ENCODE measurements at regions not wholly inside any gene's neighbourhood (a gene's known extent, or its start where the extent isn't known, plus 50 kb on each side); places are given as distances from the start of the nearest gene placed in this dataset.

GRCh38 chr10:45550903-45551786 is 121.4 kb downstream of the ZFAND4 start:
- H3K4me3 Mint-ChIP-seq, result no peak overlapping the region
- H3K27ac Mint-ChIP-seq, result no peak overlapping the region
- Histone ChIP-seq H3K4me1 (ENCODE audit: insufficient read depth, low read length) (no peaks in the 10 kb centered on the region), H3K4me3 (ENCODE audit: low read length) (no peak overlapping the region), H3K9me3 (ENCODE audit: control insufficient read depth in 1 of 2, insufficient read depth in 1 of 2, low read length in 2 of 2) (no peaks in the 10 kb centered on the region), H3K36me3 (ENCODE audit: insufficient read depth, low read length) (peaks cover 7% of the 10 kb centered on the region), H3K27ac (ENCODE audit: low read depth in 1 of 2, low read length in 2 of 2) (no peak overlapping the region), H3K27me3 (ENCODE audit: control insufficient read depth in 1 of 2, insufficient read depth in 2 of 2, low read length in 2 of 2) (no peaks in the 10 kb centered on the region)
- POLR2A ChIA-PET, result no interaction called here
- no peaks in the 10 kb centered on the region for H3K27me3 Mint-ChIP-seq
- H3K9me3 Mint-ChIP-seq, result no peaks in the 10 kb centered on the region
- intact Hi-C loops (cut with DNase I, micrococcal nuclease), result no loop called here
- CTCF ChIA-PET, result no interaction called here
- H3K4me1 Mint-ChIP-seq (ENCODE audit: low read depth), result peaks cover 33% of the 10 kb centered on the region
- peaks cover 52% of the 10 kb centered on the region for H3K36me3 Mint-ChIP-seq (ENCODE audit: low read depth)
- ATAC-seq (ENCODE audit: poor library complexity), result no peak
- no peak for DNase-seq
- TF ChIP-seq CTCF (IDR thresholded peaks at IDR 0.05), result no peak

GRCh38 chr10:45548068-45548467 is 124.5 kb downstream of the ZFAND4 start:
- Histone ChIP-seq H3K27ac (ENCODE audit: low read depth in 1 of 2, low read length in 2 of 2) (no peak overlapping the region), H3K4me3 (ENCODE audit: low read length) (no peak overlapping the region), H3K4me1 (ENCODE audit: insufficient read depth, low read length) (no peaks in the 10 kb centered on the region), H3K36me3 (ENCODE audit: insufficient read depth, low read length) (peaks cover 7% of the 10 kb centered on the region), H3K27me3 (ENCODE audit: control insufficient read depth in 1 of 2, insufficient read depth in 2 of 2, low read length in 2 of 2) (no peaks in the 10 kb centered on the region), H3K9me3 (ENCODE audit: control insufficient read depth in 1 of 2, insufficient read depth in 1 of 2, low read length in 2 of 2) (no peaks in the 10 kb centered on the region)
- CTCF ChIA-PET, result no interaction called here
- Mint-ChIP-seq H3K27me3 (no peaks in the 10 kb centered on the region), H3K4me1 (ENCODE audit: low read depth) (peaks cover 22% of the 10 kb centered on the region), H3K27ac (no peak overlapping the region), H3K4me3 (no peak overlapping the region), H3K9me3 (no peaks in the 10 kb centered on the region), H3K36me3 (ENCODE audit: low read depth) (peaks cover 69% of the 10 kb centered on the region)
- no peak for ATAC-seq (ENCODE audit: poor library complexity)
- no peak for DNase-seq
- TF ChIP-seq CTCF (IDR thresholded peaks at IDR 0.05), result no peak
- intact Hi-C loops (cut with DNase I, micrococcal nuclease), result no loop called here
- POLR2A ChIA-PET, result no interaction called here

- Mint-ChIP-seq H3K27ac (no peak overlapping the region), H3K36me3 (ENCODE audit: low read depth) (peaks cover 74% of the 10 kb centered on the region), H3K27me3 (no peaks in the 10 kb centered on the region), H3K4me1 (ENCODE audit: low read depth) (peaks cover 22% of the 10 kb centered on the region), H3K9me3 (no peaks in the 10 kb centered on the region), H3K4me3 (no peak overlapping the region)
- ChIA-PET POLR2A (no interaction called here), CTCF (no interaction called here)
- intact Hi-C loops (cut with DNase I, micrococcal nuclease), result no loop called here
- no peaks in the 10 kb centered on the region for H3K27me3 ChIP-seq (ENCODE audit: control insufficient read depth in 1 of 2, insufficient read depth in 2 of 2, low read length in 2 of 2)
- no peak overlapping the region for H3K4me3 ChIP-seq (ENCODE audit: low read length)
- TF ChIP-seq CTCF (IDR thresholded peaks at IDR 0.05), result no peak
- ATAC-seq (ENCODE audit: poor library complexity) (no peak), DNase-seq (no peak)
- H3K4me1 ChIP-seq (ENCODE audit: insufficient read depth, low read length), result no peaks in the 10 kb centered on the region
- no peak overlapping the region for H3K27ac ChIP-seq (ENCODE audit: low read depth in 1 of 2, low read length in 2 of 2)
- no peaks in the 10 kb centered on the region for H3K9me3 ChIP-seq (ENCODE audit: control insufficient read depth in 1 of 2, insufficient read depth in 1 of 2, low read length in 2 of 2)
- peaks cover 3% of the 10 kb centered on the region for H3K36me3 ChIP-seq (ENCODE audit: insufficient read depth, low read length)
Observed at GRCh38 chr10:45547207-45547606, 125.4 kb downstream of the ZFAND4 start.
